AG10803 (cell line): ENCODE measurements at regions not wholly inside any gene's neighbourhood (a gene's known extent, or its start where the extent isn't known, plus 50 kb on each side); places are given as distances from the start of the nearest gene placed in this dataset.

Experiments
- DNase-seq: peaks from one replicate; pipeline ENCODE4 v3.0.0; 2010; ENCODE audit warnings: low read depth
- H3K4me3 ChIP-seq: 2 replicates; pipeline ENCODE4 v1.5.1; 2011; ENCODE audit warnings: mild to moderate bottlenecking, low read length, control low read depth
- CTCF ChIP-seq: conservative IDR thresholded peaks from 2 replicates; pipeline ENCODE4 v1.5.1; 2011; ENCODE audit warnings: mild to moderate bottlenecking, low read length, control low read depth, inconsistent platforms

GRCh38 chr12:58602179-58602578 lies 318.1 kb downstream of the LRIG3 start:
- H3K4me3 ChIP-seq = no peak overlapping the region
- no peak for DNase-seq
- no peak for TF ChIP-seq CTCF

- H3K4me3 ChIP-seq = no peak overlapping the region
Measured at GRCh38 chr12:58602736-58603135, 317.6 kb downstream of the LRIG3 start.

GRCh38 chr12:58607805-58608204 lies 312.5 kb downstream of the LRIG3 start:
- peak; percentile 11 for DNase-seq
- no peak for TF ChIP-seq CTCF
- H3K4me3 ChIP-seq = no peak overlapping the region

More at GRCh38 chr12:58602736-58603135, 317.6 kb downstream of the LRIG3 start:
- TF ChIP-seq CTCF = no peak
- DNase-seq = no peak

- H3K4me3 ChIP-seq = no peak overlapping the region
- TF ChIP-seq CTCF = no peak
- DNase-seq = peak; percentile 65
Measured at GRCh38 chr12:58608711-58609110, 311.6 kb downstream of the LRIG3 start.

- DNase-seq = no peak
- TF ChIP-seq CTCF = no peak
- H3K4me3 ChIP-seq = no peak overlapping the region
Measured at GRCh38 chr12:58615047-58615446, 305.3 kb downstream of the LRIG3 start.

- DNase-seq = no peak
- no peak overlapping the region for H3K4me3 ChIP-seq
- TF ChIP-seq CTCF = no peak
Measured at GRCh38 chr12:58615576-58615975, 304.7 kb downstream of the LRIG3 start.

- DNase-seq = no peak
Measured at GRCh38 chr12:58616618-58617017, 303.7 kb downstream of the LRIG3 start.

More at GRCh38 chr12:58616618-58617017, 303.7 kb downstream of the LRIG3 start:
- no peak for TF ChIP-seq CTCF
- H3K4me3 ChIP-seq = no peak overlapping the region
